ACC112 (cell line): ENCODE measurements at regions not wholly inside any gene's neighbourhood (a gene's known extent, or its start where the extent isn't known, plus 50 kb on each side); places are given as distances from the start of the nearest gene placed in this dataset.
"Not testable (repeated sequence)": the region's sequence is repeated elsewhere in the genome, so short reads cannot be mapped to it uniquely, and the experiment has no call there.

Source experiments
- H2AFZ ChIP-seq: fragments of 200-600 bp; sonication (generic); one replicate; pipeline ENCODE4 v1.6.0; 2017; ENCODE audit warnings: antibody characterized with exemption, low read length; ENCODE audit not compliant: unreplicated experiment
- H3K27ac ChIP-seq: fragments of 200-600 bp; sonication (generic); 2 replicates; pipeline ENCODE4 v1.5.1; 2014; ENCODE audit warnings: low read depth, mild to moderate bottlenecking, antibody characterized with exemption, low read length, moderate library complexity
- H3K27me3 ChIP-seq: fragments of 200-600 bp; sonication (generic); 2 replicates; pipeline ENCODE4 v1.6.1; 2014; ENCODE audit warnings: mild to moderate bottlenecking, antibody characterized with exemption, low read length, moderate library complexity, mixed read lengths; ENCODE audit not compliant: insufficient read depth
- H3K36me3 ChIP-seq: fragments of 200-600 bp; sonication (generic); 2 replicates; pipeline ENCODE4 v1.6.1; 2016; ENCODE audit warnings: mild to moderate bottlenecking, antibody characterized with exemption, low read length, moderate library complexity, mixed read lengths; ENCODE audit not compliant: insufficient read depth
- H3K4me1 ChIP-seq: fragments of 200-600 bp; sonication (generic); one replicate; pipeline ENCODE4 v1.6.1; 2016; ENCODE audit warnings: low read length, mixed read lengths; ENCODE audit not compliant: insufficient read depth, unreplicated experiment, control insufficient read depth
- H3K4me3 ChIP-seq: fragments of 200-600 bp; sonication (generic); 2 replicates; pipeline ENCODE4 v1.5.1; 2014; ENCODE audit warnings: mild to moderate bottlenecking, low read depth, low read length
- H3K79me2 ChIP-seq: fragments of 200-600 bp; sonication (generic); one replicate; pipeline ENCODE4 v1.6.0; 2016; ENCODE audit warnings: low read length; ENCODE audit not compliant: control insufficient read depth, unreplicated experiment, insufficient read depth

DNA sequence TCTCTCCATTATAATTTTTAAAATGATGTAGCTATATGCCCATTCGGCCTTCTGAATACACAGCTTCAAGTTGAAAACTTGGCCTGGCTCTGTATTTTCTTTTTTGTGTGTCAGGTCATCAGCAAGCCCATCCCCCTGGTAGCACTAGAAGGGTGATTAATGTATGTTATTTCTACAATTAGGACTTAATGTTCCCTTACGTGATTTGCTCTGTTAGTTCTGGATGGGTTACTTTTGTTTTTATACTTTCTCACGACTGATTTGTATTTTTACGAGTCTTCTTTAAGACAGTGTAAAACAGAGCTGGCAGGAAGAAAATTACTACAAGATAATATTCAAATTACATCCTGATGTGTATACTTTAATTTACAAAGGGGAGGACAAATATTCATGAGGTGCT lies 88.4 kb upstream of the RGPD4 start:
- Histone ChIP-seq H3K27me3 (no peaks in the 10 kb centered on the region), H3K36me3 (no peaks in the 10 kb centered on the region), H3K4me1 (no peaks in the 10 kb centered on the region), H3K27ac (no peak overlapping the region), H3K79me2 (no peaks in the 10 kb centered on the region), H2AFZ (no peak overlapping the region), H3K4me3 (no peak overlapping the region)

DNA sequence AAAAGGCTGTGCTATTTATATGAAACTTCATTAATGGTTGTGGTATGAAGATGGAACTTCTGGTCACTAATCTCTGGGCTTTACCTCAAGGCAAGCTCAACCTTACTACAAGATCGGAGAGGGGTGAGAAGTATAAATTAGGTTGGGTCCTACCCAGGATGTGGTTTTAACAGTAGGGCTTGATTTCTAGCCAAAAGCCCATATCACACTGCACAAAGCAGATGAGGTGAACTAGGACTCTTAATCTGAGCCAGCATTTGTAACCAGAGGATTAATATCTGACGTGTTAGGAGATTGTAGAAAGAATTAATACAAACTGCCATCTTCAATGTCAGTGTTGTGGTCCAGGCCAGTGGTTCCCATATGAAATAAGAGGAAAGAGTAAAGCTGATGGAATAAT lies 86.4 kb upstream of the RGPD4 start:
- Histone ChIP-seq H3K4me1 (no peaks in the 10 kb centered on the region), H3K27me3 (no peaks in the 10 kb centered on the region), H2AFZ (no peak overlapping the region), H3K36me3 (no peaks in the 10 kb centered on the region), H3K79me2 (no peaks in the 10 kb centered on the region), H3K4me3 (no peak overlapping the region), H3K27ac (no peak overlapping the region)

DNA sequence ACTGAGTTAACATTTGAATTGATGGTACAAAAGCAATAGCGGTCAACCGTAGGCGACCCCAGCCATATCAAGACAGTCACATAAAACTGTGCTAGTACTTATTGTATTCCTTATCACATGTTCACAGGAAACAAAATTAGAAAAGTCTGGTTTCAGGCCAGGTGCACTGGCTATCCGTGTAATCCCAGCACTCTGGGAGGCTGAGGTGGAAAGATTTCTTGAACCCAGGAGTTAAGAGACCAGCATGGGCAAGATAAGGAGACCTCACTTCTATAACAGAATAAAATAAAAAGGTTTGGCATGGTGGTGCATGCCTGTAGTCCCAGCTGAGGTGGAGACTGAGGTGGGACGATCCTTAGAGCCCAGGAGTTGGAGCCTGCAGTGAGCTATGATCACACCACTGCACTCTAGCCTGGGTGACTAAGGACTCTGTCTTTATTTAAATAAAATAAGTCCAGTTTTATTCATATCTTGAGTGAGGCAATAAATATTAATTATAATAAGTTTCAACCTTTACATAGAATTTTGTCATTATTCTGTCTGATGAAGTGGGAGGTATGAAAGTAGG lies 84.1 kb upstream of the RGPD4 start:
- Histone ChIP-seq H3K4me1 (no peaks in the 10 kb centered on the region), H3K27ac (no peak overlapping the region), H3K4me3 (no peak overlapping the region), H3K79me2 (no peaks in the 10 kb centered on the region), H3K27me3 (no peaks in the 10 kb centered on the region), H3K36me3 (no peaks in the 10 kb centered on the region), H2AFZ (no peak overlapping the region)

- no peaks in the 10 kb centered on the region for H3K27me3 ChIP-seq
- H3K4me3 ChIP-seq, result no peak overlapping the region
- no peaks in the 10 kb centered on the region for H3K79me2 ChIP-seq
- H2AFZ ChIP-seq, result no peak overlapping the region
- no peaks in the 10 kb centered on the region for H3K4me1 ChIP-seq
- no peaks in the 10 kb centered on the region for H3K36me3 ChIP-seq
- no peak overlapping the region for H3K27ac ChIP-seq
These were observed 83.4 kb upstream of the RGPD4 start for GRCh38 chr2:107743274-107743673.

- Histone ChIP-seq H3K4me3 (no peak overlapping the region), H3K36me3 (no peaks in the 10 kb centered on the region), H2AFZ (no peak overlapping the region), H3K4me1 (no peaks in the 10 kb centered on the region), H3K27me3 (no peaks in the 10 kb centered on the region), H3K27ac (no peak overlapping the region), H3K79me2 (no peaks in the 10 kb centered on the region)
These were observed 81.6 kb upstream of the RGPD4 start for GRCh38 chr2:107745100-107745499.

DNA sequence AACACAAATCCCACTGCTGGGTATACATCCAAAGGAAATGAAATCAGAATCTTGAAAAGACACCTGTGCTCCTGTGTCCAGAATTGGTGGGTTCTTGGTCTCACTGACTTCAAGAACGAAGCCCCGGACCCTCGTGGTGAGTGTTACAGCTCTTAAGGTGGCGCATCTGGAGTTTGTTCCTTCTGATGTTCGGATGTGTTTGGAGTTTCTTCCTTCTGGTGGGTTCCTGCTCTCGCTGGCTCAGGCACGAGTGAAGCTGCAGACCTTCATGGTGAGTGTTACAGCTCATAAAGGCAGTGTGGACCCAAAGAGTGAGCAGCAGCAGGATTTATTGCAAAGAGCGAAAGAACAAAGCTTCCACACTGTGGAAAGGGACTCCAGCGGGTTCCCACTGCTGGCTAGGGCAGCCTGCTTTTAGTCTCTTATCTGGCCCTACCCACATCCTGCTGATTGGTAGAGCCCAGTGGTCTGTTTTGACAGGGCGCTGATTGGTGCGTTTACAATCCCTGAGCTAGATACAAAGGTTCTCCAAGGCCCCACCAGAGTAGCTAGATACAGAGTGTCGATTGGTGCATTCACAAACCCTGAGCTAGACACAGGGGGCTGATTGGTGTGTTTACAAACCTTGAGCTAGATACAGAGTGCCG lies 80.0 kb upstream of the RGPD4 start:
- not testable (repeated sequence) for H2AFZ ChIP-seq, H3K27me3 ChIP-seq, H3K4me3 ChIP-seq, H3K4me1 ChIP-seq, H3K36me3 ChIP-seq, H3K79me2 ChIP-seq, H3K27ac ChIP-seq

DNA sequence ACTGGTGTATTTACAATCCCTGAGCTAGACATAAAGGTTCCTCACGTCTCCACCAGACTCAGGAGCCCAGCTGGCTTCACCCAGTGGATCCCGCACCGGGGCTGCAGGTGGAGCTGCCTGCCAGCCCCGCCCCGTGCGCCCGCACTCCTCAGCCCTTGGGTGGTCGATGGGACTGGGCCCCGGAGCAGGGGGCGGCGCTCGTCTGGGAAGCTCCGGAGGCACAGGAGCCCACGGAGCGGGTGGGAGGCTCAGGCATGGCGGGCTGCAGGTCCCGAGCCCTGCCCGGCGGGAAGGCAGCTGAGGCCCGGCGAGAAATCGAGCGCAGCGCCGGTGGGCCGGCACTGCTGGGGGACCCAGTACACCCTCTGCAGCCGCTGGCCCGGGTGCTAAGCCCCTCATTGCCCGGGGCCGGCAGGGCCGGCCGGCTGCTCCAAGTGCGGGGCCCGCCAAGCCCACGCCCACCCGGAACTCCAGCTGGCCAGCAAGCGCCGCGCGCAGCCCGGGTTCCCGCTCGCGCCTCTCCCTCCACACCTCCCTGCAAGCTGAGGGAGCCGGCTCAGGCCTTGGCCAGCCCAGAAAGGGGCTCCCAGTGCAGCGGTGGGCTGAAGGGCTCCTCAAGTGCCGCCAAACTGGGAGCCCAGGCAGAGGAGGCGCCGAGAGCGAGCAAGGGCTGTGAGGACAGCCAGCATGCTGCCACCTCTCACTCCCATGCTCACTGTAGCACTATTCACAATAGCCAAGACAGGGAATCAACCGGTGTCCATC lies 79.3 kb upstream of the RGPD4 start:
- H3K36me3 ChIP-seq, H2AFZ ChIP-seq, H3K27me3 ChIP-seq, H3K79me2 ChIP-seq, H3K27ac ChIP-seq, H3K4me3 ChIP-seq, H3K4me1 ChIP-seq: not testable (repeated sequence)

- Histone ChIP-seq H3K27me3 (peaks cover 3% of the 10 kb centered on the region; the same call in 1 of the 2 replicates), H3K79me2 (no peaks in the 10 kb centered on the region), H2AFZ (no peak overlapping the region), H3K36me3 (no peaks in the 10 kb centered on the region), H3K27ac (no peak overlapping the region), H3K4me1 (no peaks in the 10 kb centered on the region), H3K4me3 (no peak overlapping the region)
These were observed 78.6 kb upstream of the RGPD4 start for GRCh38 chr2:107747964-107748583.

DNA sequence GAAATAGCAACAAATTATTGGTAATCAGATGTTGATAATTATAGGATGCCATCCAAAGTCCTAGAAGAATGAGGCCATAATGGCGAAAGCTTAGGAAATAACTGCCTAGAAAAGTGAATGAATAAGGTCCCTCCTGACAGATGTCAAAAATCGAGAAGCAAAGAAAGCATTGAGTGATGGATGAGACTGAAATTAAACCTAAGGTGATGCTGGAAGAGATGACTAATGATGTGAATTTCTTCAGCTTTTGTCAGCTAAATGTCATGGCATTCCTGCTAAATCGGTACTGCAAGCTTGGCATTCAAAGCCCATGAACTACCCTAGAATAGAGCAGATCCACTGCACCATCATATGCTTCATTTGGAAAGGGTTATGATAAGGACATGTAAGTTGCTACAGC lies 74.8 kb upstream of the RGPD4 start:
- Histone ChIP-seq H3K27me3 (peaks cover 3% of the 10 kb centered on the region; the same call in 1 of the 2 replicates), H3K27ac (no peak overlapping the region), H3K79me2 (no peaks in the 10 kb centered on the region), H3K36me3 (no peaks in the 10 kb centered on the region), H3K4me3 (no peak overlapping the region), H2AFZ (no peak overlapping the region), H3K4me1 (no peaks in the 10 kb centered on the region)

DNA sequence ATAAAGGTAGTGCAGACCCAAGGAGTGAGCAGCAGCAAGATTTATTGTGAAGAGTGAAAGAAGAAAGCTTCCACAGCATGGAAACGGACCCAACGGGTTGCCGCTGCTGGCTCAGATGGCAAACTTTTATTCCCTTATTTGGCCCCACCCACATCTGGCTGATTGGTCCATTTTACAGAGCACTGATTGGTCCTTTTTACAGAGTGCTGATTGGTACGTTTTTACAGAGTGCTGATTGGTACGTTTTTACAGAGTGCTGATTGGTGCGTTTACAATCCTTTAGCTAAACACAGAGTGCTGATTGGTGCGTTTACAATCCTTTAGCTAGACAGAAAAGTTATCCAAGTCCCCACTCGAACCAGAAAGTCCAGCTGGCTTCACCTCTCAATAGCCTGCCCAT lies 72.9 kb upstream of the RGPD4 start:
- H3K27me3 ChIP-seq, H3K4me1 ChIP-seq, H2AFZ ChIP-seq, H3K27ac ChIP-seq, H3K79me2 ChIP-seq, H3K36me3 ChIP-seq, H3K4me3 ChIP-seq: not testable (repeated sequence)
